Muscle layer of colon (tissue), 2 donors: ENCODE measurements at regions not wholly inside any gene's neighbourhood (a gene's known extent, or its start where the extent isn't known, plus 50 kb on each side); places are given as distances from the start of the nearest gene placed in this dataset.

Source experiments
- H3K27ac ChIP-seq: one replicate; pipeline ENCODE4 v1.7.0; 2013; ENCODE audit warnings: low read depth, mild to moderate bottlenecking, low read length, moderate library complexity
- H3K27me3 ChIP-seq, 2 donors: one replicate each; pipeline ENCODE4 v1.7.0; 2013; ENCODE audit warnings: low read length in 2 of 2, mild to moderate bottlenecking in 2 of 2; ENCODE audit not compliant: insufficient read depth in 2 of 2, control insufficient read depth in 1 of 2
- H3K36me3 ChIP-seq: one replicate; pipeline ENCODE4 v1.7.0; 2013; ENCODE audit warnings: mild to moderate bottlenecking, low read length; ENCODE audit not compliant: insufficient read depth
- H3K4me1 ChIP-seq: one replicate; pipeline ENCODE4 v1.7.0; 2013; ENCODE audit warnings: mild to moderate bottlenecking, low read length; ENCODE audit not compliant: insufficient read depth
- H3K4me3 ChIP-seq, 2 donors: one replicate each; pipeline ENCODE4 v1.7.0; 2013; ENCODE audit warnings: low read length in 2 of 2, low read depth in 1 of 2, mild to moderate bottlenecking in 1 of 2, moderate library complexity in 1 of 2
- H3K9ac ChIP-seq: one replicate; pipeline ENCODE4 v1.7.0; 2013; ENCODE audit warnings: low read length
- H3K9me3 ChIP-seq: one replicate; pipeline ENCODE4 v1.7.0; 2013; ENCODE audit warnings: mild to moderate bottlenecking, low read length
- donor health status: abdominal sarcoma.
- donor health status: Adenocarcinoma of cecum.

DNA sequence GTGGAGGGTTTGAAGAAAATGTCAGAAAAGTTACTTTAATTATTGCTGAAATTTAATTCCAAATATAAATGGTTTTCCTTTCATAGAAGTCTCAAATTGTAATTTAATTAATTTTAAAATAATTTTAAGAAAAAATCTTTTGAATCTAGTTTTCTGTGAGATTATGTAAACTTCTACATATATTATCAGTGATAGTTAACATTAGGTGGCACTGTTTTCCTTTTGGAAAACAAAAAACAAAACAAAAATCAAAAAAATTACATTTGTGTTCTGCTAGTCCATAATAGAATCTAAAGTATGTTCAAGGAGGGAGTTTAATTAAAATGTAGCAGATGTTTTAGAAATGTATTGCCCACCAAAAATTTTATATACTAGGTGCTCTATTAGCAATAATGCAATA lies 1456.7 kb downstream of the REEP3 start:
- Histone ChIP-seq H3K36me3 (no peaks in the 10 kb centered on the region), H3K4me3 (no peak overlapping the region), H3K9ac (no peak overlapping the region), H3K9me3 (no peaks in the 10 kb centered on the region), H3K4me1 (no peaks in the 10 kb centered on the region), H3K27ac (no peak overlapping the region), H3K27me3 (no peaks in the 10 kb centered on the region)

DNA sequence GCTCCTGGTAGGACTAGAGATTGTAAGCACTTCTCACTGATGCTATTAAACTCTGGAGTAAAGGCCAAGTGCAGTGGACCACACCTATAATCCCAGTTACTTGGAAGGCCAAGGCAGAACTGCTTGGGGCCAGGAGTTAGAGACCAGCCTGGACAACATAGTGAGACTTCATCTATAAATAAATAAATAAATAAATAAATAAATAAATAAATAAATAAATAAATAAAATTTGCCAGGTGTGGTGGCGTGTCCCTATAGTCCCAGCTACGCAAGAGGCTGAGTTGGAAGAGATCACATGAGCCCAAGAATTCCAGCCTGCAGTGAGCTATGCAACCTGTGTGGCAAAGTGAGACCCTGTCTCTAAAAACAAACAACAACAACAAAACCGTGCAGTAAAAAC lies 1475.7 kb downstream of the REEP3 start:
- Histone ChIP-seq H3K4me1 (no peaks in the 10 kb centered on the region), H3K36me3 (no peaks in the 10 kb centered on the region), H3K4me3 (no peak overlapping the region), H3K27ac (no peak overlapping the region), H3K9me3 (no peaks in the 10 kb centered on the region), H3K27me3 (no peaks in the 10 kb centered on the region), H3K9ac (no peak overlapping the region)

DNA sequence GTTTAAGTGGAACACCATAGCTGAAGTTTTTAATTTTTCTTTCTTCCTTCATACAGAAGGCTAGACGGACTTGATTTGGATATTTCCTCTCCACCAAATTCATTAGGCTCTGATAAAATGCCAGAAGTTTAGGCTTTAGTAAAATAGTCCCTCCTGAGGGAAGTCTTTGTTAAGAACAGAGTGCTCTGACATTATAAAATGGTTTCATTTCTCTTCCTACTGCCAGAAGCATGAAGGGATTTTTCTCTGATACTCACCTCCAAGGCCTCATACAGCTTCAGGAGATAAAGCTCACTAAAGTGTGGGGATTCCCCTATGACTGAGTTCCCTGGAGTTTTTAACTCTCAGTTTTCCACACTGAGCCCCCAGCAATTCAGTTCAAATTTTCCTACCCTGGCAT lies 1489.6 kb downstream of the REEP3 start:
- Histone ChIP-seq H3K9me3 (no peaks in the 10 kb centered on the region), H3K4me3 (no peak overlapping the region), H3K4me1 (no peaks in the 10 kb centered on the region), H3K27ac (no peak overlapping the region), H3K9ac (no peak overlapping the region), H3K36me3 (no peaks in the 10 kb centered on the region), H3K27me3 (no peaks in the 10 kb centered on the region)

DNA sequence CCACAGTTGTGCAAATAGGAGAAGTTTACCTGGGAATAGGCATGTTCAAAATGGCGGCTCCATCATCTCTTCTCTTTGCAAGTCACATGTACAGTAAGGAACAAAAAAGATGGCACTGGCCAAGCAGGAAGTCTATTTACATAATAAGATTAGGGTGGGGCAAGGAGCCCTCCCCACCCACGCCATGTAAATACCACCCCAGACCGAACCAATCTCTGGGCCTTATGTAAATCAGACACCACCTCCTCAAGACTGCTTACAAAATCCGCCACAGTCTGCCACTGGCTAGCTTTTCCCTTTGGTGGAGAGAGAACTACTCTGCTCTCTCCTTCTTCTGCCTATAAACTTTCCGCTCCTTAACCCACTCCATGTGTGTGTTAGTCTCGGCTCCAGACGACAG lies 1496.3 kb downstream of the REEP3 start:
- no peaks in the 10 kb centered on the region for H3K27me3 ChIP-seq
- H3K4me1 ChIP-seq: no peaks in the 10 kb centered on the region
- H3K4me3 ChIP-seq: no peak overlapping the region
- H3K27ac ChIP-seq: no peak overlapping the region
- H3K36me3 ChIP-seq: no peaks in the 10 kb centered on the region
- no peak overlapping the region for H3K9ac ChIP-seq
- H3K9me3 ChIP-seq: peaks cover 5% of the 10 kb centered on the region

DNA sequence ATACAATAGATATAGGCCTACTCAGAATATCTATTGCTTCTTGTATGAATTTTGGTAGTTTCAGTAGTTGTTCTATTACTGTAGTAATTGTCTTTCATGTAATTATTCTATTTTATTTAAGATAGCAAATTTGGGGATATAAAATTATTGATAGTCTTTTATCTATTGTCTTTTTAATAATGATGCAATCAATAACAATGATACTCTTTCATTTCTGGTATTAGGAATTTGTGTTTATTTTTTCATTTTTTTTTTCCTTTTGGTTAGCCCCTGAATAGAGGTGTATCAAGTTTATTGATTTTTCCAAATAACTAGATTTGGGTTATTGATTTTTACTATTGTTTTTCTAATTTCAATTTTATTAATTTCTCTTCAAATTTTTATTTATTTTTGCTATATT lies 1503.7 kb downstream of the REEP3 start:
- Histone ChIP-seq H3K9ac (no peak overlapping the region), H3K4me1 (no peaks in the 10 kb centered on the region), H3K4me3 (no peak overlapping the region), H3K9me3 (peaks cover 5% of the 10 kb centered on the region), H3K27ac (no peak overlapping the region), H3K27me3 (no peaks in the 10 kb centered on the region), H3K36me3 (no peaks in the 10 kb centered on the region)

DNA sequence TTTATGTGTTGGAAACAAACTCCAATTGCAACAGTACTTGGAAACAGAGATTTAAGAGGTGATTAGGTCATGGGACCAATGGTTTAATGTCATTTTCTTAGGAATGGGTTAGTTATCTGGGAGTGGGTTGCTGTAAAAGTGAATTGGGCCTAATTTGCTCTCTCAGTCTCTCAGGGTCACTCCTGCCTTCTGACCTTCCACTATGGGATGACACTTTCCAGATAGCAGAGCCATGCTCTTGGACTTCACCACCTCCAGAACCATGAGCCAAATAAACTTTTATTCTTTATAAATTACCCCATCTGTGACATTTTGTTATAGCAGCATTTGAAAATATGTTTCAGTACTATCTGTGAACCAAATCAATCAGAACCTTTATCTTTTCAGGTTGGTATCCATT lies 1509.1 kb downstream of the REEP3 start:
- H3K27ac ChIP-seq: no peak overlapping the region
- H3K9me3 ChIP-seq: no peaks in the 10 kb centered on the region
- no peaks in the 10 kb centered on the region for H3K36me3 ChIP-seq
- no peaks in the 10 kb centered on the region for H3K27me3 ChIP-seq
- H3K4me1 ChIP-seq: no peaks in the 10 kb centered on the region
- H3K4me3 ChIP-seq: no peak overlapping the region
- no peak overlapping the region for H3K9ac ChIP-seq

DNA sequence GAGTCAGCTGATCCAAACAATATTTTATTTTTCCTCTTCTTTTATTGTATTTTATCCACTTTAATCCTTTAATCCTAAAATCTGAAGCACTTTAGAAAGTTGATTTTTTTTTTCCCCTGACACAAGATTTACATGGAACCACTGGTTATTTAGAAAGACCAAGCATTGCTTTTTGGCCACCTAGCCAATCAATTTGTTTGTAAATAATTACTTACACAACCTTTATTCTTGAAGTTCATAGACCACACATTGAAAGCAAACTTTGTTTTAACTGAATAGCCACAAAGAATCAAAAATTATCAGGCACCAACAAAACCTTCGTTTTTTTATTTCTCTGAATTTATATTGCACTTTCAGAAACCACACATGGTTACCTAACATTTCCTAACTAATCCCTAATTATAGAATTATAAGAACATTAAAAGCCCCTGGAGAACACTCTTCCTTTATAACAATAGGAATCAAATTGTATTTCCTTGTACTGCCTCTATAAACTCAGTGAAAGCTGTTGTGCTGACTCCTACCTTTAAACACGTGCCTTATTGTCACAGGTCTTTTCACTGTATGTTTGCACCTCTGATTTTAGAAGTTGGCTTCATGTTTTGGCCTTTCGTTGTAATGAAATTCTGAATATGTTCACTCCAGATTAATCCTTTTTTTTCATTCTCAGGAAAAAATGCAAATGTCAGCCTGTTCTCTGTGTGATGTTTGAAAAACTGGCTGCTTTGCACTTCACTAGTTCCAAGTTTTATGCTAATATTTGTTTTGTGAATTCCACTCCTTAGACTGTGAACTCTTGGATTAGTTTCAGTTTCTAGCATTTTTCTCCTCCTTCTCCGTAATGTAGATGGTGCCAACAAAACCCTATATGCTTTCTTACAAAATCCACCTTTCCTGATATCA lies 1511.9 kb downstream of the REEP3 start:
- Histone ChIP-seq H3K36me3 (no peaks in the 10 kb centered on the region), H3K9ac (no peak overlapping the region), H3K4me3 (no peak overlapping the region), H3K4me1 (no peaks in the 10 kb centered on the region), H3K9me3 (no peaks in the 10 kb centered on the region), H3K27ac (no peak overlapping the region), H3K27me3 (no peaks in the 10 kb centered on the region)

DNA sequence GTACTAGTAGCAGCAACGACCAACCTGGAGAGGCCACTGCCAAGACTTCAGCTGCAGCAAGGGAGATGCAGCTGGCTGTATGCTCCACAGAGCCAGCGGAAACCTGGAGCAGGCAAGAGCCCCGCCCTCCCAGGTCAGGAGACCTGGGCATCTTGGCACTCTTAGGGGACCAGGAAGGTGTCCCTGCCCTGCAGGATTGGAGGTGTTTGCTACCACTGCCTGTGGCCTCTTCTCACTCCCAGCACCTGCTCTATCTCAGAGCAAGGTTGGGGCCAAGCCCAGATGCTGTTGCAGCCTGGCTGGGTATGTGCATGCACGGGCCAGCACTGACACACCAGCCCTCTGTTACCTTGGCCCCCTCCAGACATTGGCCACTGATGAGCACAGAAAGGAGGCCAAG lies 1512.8 kb downstream of the REEP3 start:
- no peaks in the 10 kb centered on the region for H3K9me3 ChIP-seq
- no peak overlapping the region for H3K27ac ChIP-seq
- H3K27me3 ChIP-seq: no peaks in the 10 kb centered on the region
- H3K4me3 ChIP-seq: no peak overlapping the region
- H3K4me1 ChIP-seq: no peaks in the 10 kb centered on the region
- H3K36me3 ChIP-seq: no peaks in the 10 kb centered on the region
- H3K9ac ChIP-seq: no peak overlapping the region

DNA sequence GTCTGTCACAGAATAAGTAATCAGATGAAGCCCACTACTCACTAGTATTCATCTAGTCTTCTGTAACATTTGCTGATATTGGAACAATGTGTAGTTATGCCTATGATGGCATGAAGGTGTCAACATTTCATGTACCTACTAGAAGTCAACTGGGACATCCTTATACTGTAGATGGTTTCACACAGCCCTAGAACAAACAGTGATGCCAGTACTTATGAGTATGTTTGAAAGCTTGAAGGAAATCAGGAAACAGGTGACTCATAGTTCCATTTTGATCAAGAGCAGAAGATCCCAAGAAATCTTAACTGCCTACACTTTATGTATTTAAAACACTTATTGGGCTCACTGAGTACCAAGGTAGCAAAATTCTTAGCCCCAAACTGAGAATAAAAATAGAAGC lies 1519.6 kb downstream of the REEP3 start:
- Histone ChIP-seq H3K4me3 (no peak overlapping the region), H3K36me3 (no peaks in the 10 kb centered on the region), H3K27ac (no peak overlapping the region), H3K9ac (no peak overlapping the region), H3K4me1 (no peaks in the 10 kb centered on the region), H3K9me3 (no peaks in the 10 kb centered on the region), H3K27me3 (no peaks in the 10 kb centered on the region)

DNA sequence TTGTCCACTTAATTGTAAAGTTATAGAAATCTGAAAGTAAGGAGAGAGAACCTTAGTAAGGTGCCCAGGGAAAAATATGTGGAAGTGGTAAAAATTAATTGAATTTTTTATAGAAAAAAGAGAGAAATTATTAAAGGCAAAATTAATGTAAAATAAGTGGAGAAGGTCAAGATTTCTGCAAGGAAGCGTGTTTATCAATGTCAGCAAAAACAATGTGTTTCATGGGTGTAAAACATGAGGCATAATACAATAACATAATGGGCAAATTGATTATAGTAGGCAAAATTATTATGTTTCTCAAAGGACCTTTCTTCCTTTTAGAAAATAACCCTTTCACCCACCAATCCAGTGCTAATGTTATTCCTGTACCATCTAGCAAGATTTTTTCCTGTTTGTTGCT lies 1520.1 kb downstream of the REEP3 start:
- Histone ChIP-seq H3K4me3 (no peak overlapping the region), H3K9me3 (no peaks in the 10 kb centered on the region), H3K9ac (no peak overlapping the region), H3K36me3 (no peaks in the 10 kb centered on the region), H3K27ac (no peak overlapping the region), H3K27me3 (no peaks in the 10 kb centered on the region), H3K4me1 (no peaks in the 10 kb centered on the region)

DNA sequence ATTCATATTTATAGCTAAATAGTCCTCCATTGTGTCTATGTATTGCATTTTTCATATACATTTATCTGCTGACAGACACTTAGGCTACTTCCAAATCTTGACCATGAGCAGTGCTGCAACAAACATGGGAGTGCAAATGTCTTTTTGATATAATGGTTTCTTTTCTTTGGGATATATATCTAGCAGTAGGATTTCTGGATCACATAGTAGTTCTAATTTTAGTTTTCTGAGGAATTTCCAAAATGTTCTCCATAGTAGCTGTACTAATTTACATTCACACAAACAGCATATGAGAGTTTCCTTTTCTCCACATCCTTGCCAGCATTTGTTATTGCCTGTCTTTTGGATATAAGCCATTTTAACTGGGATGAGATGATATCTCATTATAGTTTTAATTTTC lies 1521.3 kb downstream of the REEP3 start:
- no peak overlapping the region for H3K4me3 ChIP-seq
- H3K27ac ChIP-seq: no peak overlapping the region
- H3K9ac ChIP-seq: no peak overlapping the region
- no peaks in the 10 kb centered on the region for H3K9me3 ChIP-seq
- no peaks in the 10 kb centered on the region for H3K4me1 ChIP-seq
- H3K36me3 ChIP-seq: no peaks in the 10 kb centered on the region
- no peaks in the 10 kb centered on the region for H3K27me3 ChIP-seq

DNA sequence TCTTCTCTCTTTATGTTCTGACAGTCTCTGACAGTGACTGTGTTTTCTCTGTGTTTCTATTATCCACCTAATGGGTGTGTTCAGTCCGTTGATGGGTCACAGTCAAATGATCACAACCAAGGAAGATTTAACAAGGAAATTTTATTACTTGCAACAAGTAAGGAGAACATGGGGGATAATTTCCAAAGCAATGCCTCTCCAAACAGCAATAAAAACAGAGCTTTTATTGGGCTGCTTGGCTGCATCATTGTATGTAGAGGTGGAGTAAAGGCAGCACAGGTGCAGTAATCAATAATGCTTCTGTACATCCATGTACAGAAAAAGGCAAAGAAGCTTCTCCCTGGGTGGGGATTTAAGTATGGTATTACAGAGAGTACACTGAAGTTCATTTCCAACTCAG lies 1525.6 kb downstream of the REEP3 start:
- no peaks in the 10 kb centered on the region for H3K36me3 ChIP-seq
- no peak overlapping the region for H3K4me3 ChIP-seq
- no peak overlapping the region for H3K27ac ChIP-seq
- H3K9me3 ChIP-seq: no peaks in the 10 kb centered on the region
- H3K9ac ChIP-seq: no peak overlapping the region
- no peaks in the 10 kb centered on the region for H3K27me3 ChIP-seq
- no peaks in the 10 kb centered on the region for H3K4me1 ChIP-seq
